Lung (tissue), 11 donors: ENCODE measurements at regions not wholly inside any gene's neighbourhood (a gene's known extent, or its start where the extent isn't known, plus 50 kb on each side); places are given as distances from the start of the nearest gene placed in this dataset.

Experiments
- ATAC-seq: fragments of 200-7000 bp; cut with Tn5 transposase; one replicate; pipeline ENCODE4 v1.9.1; 2020; ENCODE audit warnings: moderate number of reproducible peaks; ENCODE audit not compliant: insufficient read depth, low FRiP score
- DNase-seq, 3 donors: peaks; one replicate each; pipeline ENCODE4 v3.0.0-alpha.2; 2013 to 2017
- H3K27ac ChIP-seq, 2 donors: one replicate each; pipeline ENCODE4 v1.5.1; 2013; ENCODE audit warnings: mild to moderate bottlenecking in 2 of 2, moderate library complexity in 2 of 2, control low read depth in 1 of 2, inconsistent platforms in 1 of 2, low read depth in 1 of 2, low read length in 1 of 2
- H3K27me3 ChIP-seq, 3 donors: one replicate each; pipeline ENCODE4 v1.5.1; 2013; ENCODE audit warnings: low read length in 2 of 3; ENCODE audit not compliant: control insufficient read depth in 3 of 3, insufficient read depth in 3 of 3
- H3K36me3 ChIP-seq, 4 donors: one replicate each; pipeline ENCODE4 v1.5.1; 2013; ENCODE audit warnings: low read length in 4 of 4, mild to moderate bottlenecking in 1 of 4, moderate library complexity in 1 of 4; ENCODE audit not compliant: control insufficient read depth in 4 of 4, insufficient read depth in 4 of 4
- H3K4me1 ChIP-seq, 5 donors: one replicate each; pipeline ENCODE4 v1.5.1; 2013; ENCODE audit warnings: low read length in 5 of 5, mild to moderate bottlenecking in 2 of 5, moderate library complexity in 1 of 5; ENCODE audit not compliant: control insufficient read depth in 5 of 5, insufficient read depth in 5 of 5
- H3K4me3 ChIP-seq: one replicate; pipeline ENCODE4 v1.5.1; 2013; ENCODE audit warnings: mild to moderate bottlenecking, control low read depth, moderate library complexity
- H3K9ac ChIP-seq, 2 donors: one replicate each; pipeline ENCODE4 v1.5.1; 2013; ENCODE audit warnings: low read length in 2 of 2, control low read depth in 1 of 2; ENCODE audit not compliant: insufficient read depth in 1 of 2
- H3K9me3 ChIP-seq, 4 donors: one replicate each; pipeline ENCODE4 v1.5.1; 2013; ENCODE audit warnings: low read length in 3 of 4, mild to moderate bottlenecking in 1 of 4, moderate library complexity in 1 of 4; ENCODE audit not compliant: control insufficient read depth in 4 of 4, insufficient read depth in 3 of 4
- WGBS, 2 donors: extraction: QIAGEN DNeasy Blood & Tissue Kit; methylation state at CpG; one replicate each; pipeline ENCODE4 v1.1.7; 2013; 5-methylcytosine and 5-hydroxymethylcytosine counted together
- TF ChIP-seq, protein P1 (sequence below): IDR thresholded peaks from 2 replicates; pipeline ENCODE4 v1.5.1; 2012; ENCODE audit warnings: mild to moderate bottlenecking; ENCODE audit errors: control extremely low read depth, extremely low read depth
- donor health status: control.
- donor health status: control.
- donor health status: Bipolar disorder and iron deficiency.
- donor health status: healthy.
- donor health status: DM: yes; HTN: yes; CAD: no.

GRCh38 chr17:13197586-13197985 lies 179.8 kb upstream of the ELAC2 start:
- H3K9ac ChIP-seq: no peak overlapping the region
- H3K4me1 ChIP-seq: no peaks in the 10 kb centered on the region
- TF ChIP-seq, protein P1, sequence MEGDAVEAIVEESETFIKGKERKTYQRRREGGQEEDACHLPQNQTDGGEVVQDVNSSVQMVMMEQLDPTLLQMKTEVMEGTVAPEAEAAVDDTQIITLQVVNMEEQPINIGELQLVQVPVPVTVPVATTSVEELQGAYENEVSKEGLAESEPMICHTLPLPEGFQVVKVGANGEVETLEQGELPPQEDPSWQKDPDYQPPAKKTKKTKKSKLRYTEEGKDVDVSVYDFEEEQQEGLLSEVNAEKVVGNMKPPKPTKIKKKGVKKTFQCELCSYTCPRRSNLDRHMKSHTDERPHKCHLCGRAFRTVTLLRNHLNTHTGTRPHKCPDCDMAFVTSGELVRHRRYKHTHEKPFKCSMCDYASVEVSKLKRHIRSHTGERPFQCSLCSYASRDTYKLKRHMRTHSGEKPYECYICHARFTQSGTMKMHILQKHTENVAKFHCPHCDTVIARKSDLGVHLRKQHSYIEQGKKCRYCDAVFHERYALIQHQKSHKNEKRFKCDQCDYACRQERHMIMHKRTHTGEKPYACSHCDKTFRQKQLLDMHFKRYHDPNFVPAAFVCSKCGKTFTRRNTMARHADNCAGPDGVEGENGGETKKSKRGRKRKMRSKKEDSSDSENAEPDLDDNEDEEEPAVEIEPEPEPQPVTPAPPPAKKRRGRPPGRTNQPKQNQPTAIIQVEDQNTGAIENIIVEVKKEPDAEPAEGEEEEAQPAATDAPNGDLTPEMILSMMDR: no peak
- H3K36me3 ChIP-seq: no peaks in the 10 kb centered on the region
- H3K4me3 ChIP-seq: no peak overlapping the region
- no peaks in the 10 kb centered on the region for H3K9me3 ChIP-seq
- H3K27ac ChIP-seq: no peak overlapping the region
- WGBS, 2 donors: 90 to 92% methylated on average over 4 of the region's 4 CpGs
- ATAC-seq: no peak
- H3K27me3 ChIP-seq: no peaks in the 10 kb centered on the region
- DNase-seq: no peak

DNA sequence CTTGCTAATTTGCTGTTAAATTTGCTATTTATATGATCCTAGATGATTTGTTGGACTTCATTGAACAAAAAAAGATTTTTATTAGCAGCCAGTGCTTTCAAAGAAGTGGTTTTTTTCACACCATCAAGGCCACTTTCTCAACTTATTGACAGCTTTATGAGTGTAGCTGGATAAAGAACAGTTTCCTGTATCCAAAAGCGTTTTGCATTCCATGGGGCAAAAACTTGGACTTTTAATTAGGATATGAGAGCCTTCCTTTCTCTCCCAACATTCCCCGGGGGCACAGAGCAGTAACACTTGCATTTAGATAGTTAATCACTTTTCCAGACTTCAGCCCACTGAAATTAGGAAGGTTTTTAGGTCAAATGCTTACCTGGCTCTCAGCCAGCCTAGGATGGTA lies 177.1 kb upstream of the ELAC2 start:
- Histone ChIP-seq H3K27ac (no peak overlapping the region), H3K27me3 (no peaks in the 10 kb centered on the region), H3K9me3 (no peaks in the 10 kb centered on the region), H3K4me1 (no peaks in the 10 kb centered on the region), H3K9ac (no peak overlapping the region), H3K4me3 (no peak overlapping the region), H3K36me3 (no peaks in the 10 kb centered on the region)
- ATAC-seq (no peak), DNase-seq (peak in 1 of 3 donors; percentile 9)
- TF ChIP-seq, protein P1: no peak
- WGBS, 2 donors: 36 to 38% methylated on average over 2 of the region's 2 CpGs

DNA sequence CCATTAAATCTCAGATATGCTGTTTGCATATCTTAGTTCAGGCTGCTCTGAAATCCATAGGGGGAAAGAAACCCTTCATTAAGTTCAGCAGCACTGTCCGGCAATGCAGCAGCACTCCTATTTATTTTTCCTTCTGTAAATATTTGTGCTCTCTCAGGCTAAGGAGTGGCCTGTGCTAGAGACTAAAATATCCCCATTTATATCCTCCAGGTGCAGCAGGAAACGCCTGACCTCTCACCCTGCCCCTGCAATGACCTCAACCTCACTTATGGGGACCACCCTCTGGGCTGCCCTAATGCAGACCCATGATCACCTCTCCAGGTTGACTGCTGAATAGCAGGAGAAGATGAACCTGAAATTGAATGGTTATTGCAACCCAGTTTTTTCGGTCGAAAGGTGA lies 165.0 kb upstream of the ELAC2 start:
- no peaks in the 10 kb centered on the region for H3K9me3 ChIP-seq
- ATAC-seq (no peak), DNase-seq (no peak)
- no peaks in the 10 kb centered on the region for H3K27me3 ChIP-seq
- no peak overlapping the region for H3K4me3 ChIP-seq
- H3K4me1 ChIP-seq: peaks cover 0 to 3% (median 0%) of the 10 kb centered on the region in 5 donors
- no peak overlapping the region for H3K9ac ChIP-seq
- TF ChIP-seq, protein P1: no peak
- H3K27ac ChIP-seq: no peak overlapping the region
- WGBS, 2 donors: 60 to 67% methylated on average over 4 of the region's 4 CpGs
- no peaks in the 10 kb centered on the region for H3K36me3 ChIP-seq

GRCh38 chr17:13182450-13182849 lies 164.6 kb upstream of the ELAC2 start:
- DNase-seq: no peak
- Histone ChIP-seq H3K9me3 (no peaks in the 10 kb centered on the region), H3K27ac (no peak overlapping the region), H3K27me3 (no peaks in the 10 kb centered on the region), H3K9ac (no peak overlapping the region), H3K4me1 (peaks cover 0 to 3% (median 0%) of the 10 kb centered on the region in 5 donors), H3K4me3 (no peak overlapping the region), H3K36me3 (no peaks in the 10 kb centered on the region)
- TF ChIP-seq, protein P1: no peak
- ATAC-seq: no peak
